WTC11 (cell line): ENCODE measurements at regions not wholly inside any gene's neighbourhood (a gene's known extent, or its start where the extent isn't known, plus 50 kb on each side); places are given as distances from the start of the nearest gene placed in this dataset.

ENCODE experiments used
- CTCF ChIP-seq: fragments of 200-600 bp; IDR thresholded peaks from 2 replicates; pipeline ENCODE4 v1.8.0; 2022; ENCODE audit warnings: antibody characterized with exemption
- ETV6 ChIP-seq: sonication (generic); formaldehyde crosslinking; IDR thresholded peaks from 2 replicates; pipeline ENCODE4 v1.8.1; 2022; ENCODE audit warnings: mild to moderate bottlenecking, missing genetic modification reagents
- HMGA2 ChIP-seq: fragments of 250-450 bp; sonication (Bioruptor Pico); IDR thresholded peaks from 2 replicates; pipeline ENCODE4 v1.4.0; 2021; ENCODE audit warnings: mild to moderate bottlenecking, moderate library complexity
- JUN ChIP-seq: sonication (generic); formaldehyde crosslinking; IDR thresholded peaks from 2 replicates; pipeline ENCODE4 v1.8.0; 2023; ENCODE audit warnings: mild to moderate bottlenecking, missing genetic modification reagents
- SMAD4 ChIP-seq: sonication (generic); formaldehyde crosslinking; IDR thresholded peaks from 2 replicates; pipeline ENCODE4 v1.8.0; 2022; ENCODE audit warnings: mild to moderate bottlenecking, missing genetic modification reagents
- SP1 ChIP-seq: sonication (generic); formaldehyde crosslinking; conservative IDR thresholded peaks from 2 replicates; pipeline ENCODE4 v1.8.1; 2022; ENCODE audit warnings: missing genetic modification reagents
- TEAD4 ChIP-seq: sonication (generic); formaldehyde crosslinking; IDR thresholded peaks from 2 replicates; pipeline ENCODE4 v1.8.0; 2022; ENCODE audit warnings: mild to moderate bottlenecking, missing genetic modification reagents
- USF2 ChIP-seq: sonication (generic); formaldehyde crosslinking; IDR thresholded peaks from 2 replicates; pipeline ENCODE4 v1.8.1; 2023; ENCODE audit warnings: mild to moderate bottlenecking, missing genetic modification reagents, moderate library complexity
- ZNF317 ChIP-seq: sonication (generic); formaldehyde crosslinking; IDR thresholded peaks from 2 replicates; pipeline ENCODE4 v1.8.1; 2023; ENCODE audit warnings: low read depth, mild to moderate bottlenecking, moderate library complexity, missing genetic modification reagents, borderline replicate concordance
- ZNF532 ChIP-seq: fragments of 250-450 bp; sonication (Bioruptor Pico); IDR thresholded peaks from 2 replicates; pipeline ENCODE4 v1.9.0; 2021; ENCODE audit warnings: mild to moderate bottlenecking, borderline replicate concordance

GRCh38 chr3:24062916-24063315 lies 117.8 kb downstream of the NR1D2 start:
- TF ChIP-seq SMAD4 (no peak), CTCF (no peak), ZNF532 (no peak), HMGA2 (CRISPR knock-in tag) (no peak), ZNF317 (CRISPR knock-in tag) (no peak), TEAD4 (CRISPR knock-in tag) (no peak), USF2 (CRISPR knock-in tag) (no peak), JUN (no peak), ETV6 (no peak), SP1 (CRISPR knock-in tag) (no peak)
